ENCODE measurements at regions not wholly inside any gene's neighbourhood (a gene's known extent, or its start where the extent isn't known, plus 50 kb on each side); places are given as distances from the start of the nearest gene placed in this dataset.

- TF ChIP-seq CTCF (IDR thresholded peaks at IDR 0.05 in 4 of 5, conservative IDR thresholded peaks at IDR 0.05 in 1 of 5) (no peak), POLR2A (IDR thresholded peaks at IDR 0.05) (no peak)
These were observed 1129.7 kb downstream of the LRFN5 start for GRCh38 chr14:42736408-42736807.

Measured in gastrocnemius medialis (tissue), 4 donors.